CD14-positive monocyte (primary cell): ENCODE measurements at regions not wholly inside any gene's neighbourhood (a gene's known extent, or its start where the extent isn't known, plus 50 kb on each side); places are given as distances from the start of the nearest gene placed in this dataset.

Experiments used
- DNase-seq, 3 donors: peaks; one replicate each; pipeline ENCODE4 v3.0.0-alpha.2; 2011 to 2022
- H2AFZ ChIP-seq: 2 replicates; pipeline ENCODE4 v1.6.0; 2012; ENCODE audit warnings: mild to moderate bottlenecking, low read depth, low read length, inconsistent platforms; ENCODE audit not compliant: insufficient read depth, poor library complexity, severe bottlenecking
- H3K27ac ChIP-seq, 2 donors: 1 replicate in 1 of 2; 2 replicates in 1 of 2; pipeline ENCODE4 v1.5.1; 2012 to 2013; ENCODE audit warnings: low read length in 2 of 2, control low read depth in 1 of 2, inconsistent platforms in 1 of 2, low read depth in 1 of 2, mild to moderate bottlenecking in 1 of 2
- H3K27me3 ChIP-seq, 2 donors: one replicate each; pipeline versions ENCODE4 v1.6.0 to v1.6.1; 2011 to 2013; ENCODE audit warnings: low read length in 2 of 2; ENCODE audit not compliant: control insufficient read depth in 2 of 2, insufficient read depth in 2 of 2
- H3K36me3 ChIP-seq, 2 donors: replicated peaks in 1 of 2; 1 replicate in 1 of 2; 2 replicates in 1 of 2; pipeline versions ENCODE4 v1.5.1 to v1.6.1; 2012 to 2013; ENCODE audit warnings: low read length in 2 of 2, control low read depth in 1 of 2, inconsistent platforms in 1 of 2, mild to moderate bottlenecking in 1 of 2; ENCODE audit not compliant: insufficient read depth in 2 of 2, control insufficient read depth in 1 of 2
- H3K4me1 ChIP-seq, 2 donors: 1 replicate in 1 of 2; 2 replicates in 1 of 2; pipeline versions ENCODE4 v1.5.1 to v1.6.1; 2012 to 2013; ENCODE audit warnings: low read length in 2 of 2, control low read depth in 1 of 2, inconsistent platforms in 1 of 2, mild to moderate bottlenecking in 1 of 2, moderate library complexity in 1 of 2; ENCODE audit not compliant: insufficient read depth in 2 of 2, control insufficient read depth in 1 of 2
- H3K4me2 ChIP-seq: replicated peaks from 2 replicates; pipeline ENCODE3; 2012; ENCODE audit warnings: low read length, moderate library complexity, mild to moderate bottlenecking; ENCODE audit not compliant: poor library complexity, severe bottlenecking; ENCODE audit errors: extremely low read depth
- H3K4me3 ChIP-seq, 3 experiments: fragments of 200-600 bp in 1 of 3; sonication (generic) in 1 of 3; replicated peaks in 1 of 3; 1 replicate in 2 of 3; 2 replicates in 1 of 3; pipeline ENCODE4 v1.5.1; 2011 to 2013; ENCODE audit warnings: low read length in 3 of 3, mild to moderate bottlenecking in 3 of 3, control low read depth in 2 of 3, low read depth in 2 of 3, inconsistent platforms in 1 of 3, moderate library complexity in 1 of 3
- H3K79me2 ChIP-seq: 2 replicates; pipeline ENCODE4 v1.6.0; 2012; ENCODE audit warnings: mild to moderate bottlenecking, control low read depth, inconsistent platforms, low read length, moderate library complexity; ENCODE audit not compliant: insufficient read depth
- H3K9ac ChIP-seq: 2 replicates; pipeline ENCODE4 v1.6.0; 2017; ENCODE audit warnings: low read length, mild to moderate bottlenecking; ENCODE audit not compliant: insufficient read depth, poor library complexity, severe bottlenecking
- H3K9me3 ChIP-seq, 2 donors: replicated peaks in 1 of 2; 1 replicate in 1 of 2; 2 replicates in 1 of 2; pipeline versions ENCODE4 v1.5.1 to v1.6.1; 2012 to 2013; ENCODE audit warnings: low read length in 2 of 2, control low read depth in 1 of 2; ENCODE audit not compliant: control insufficient read depth in 1 of 2, insufficient read depth in 1 of 2
- H4K20me1 ChIP-seq: 2 replicates; pipeline ENCODE4 v1.6.0; 2012; ENCODE audit warnings: mild to moderate bottlenecking, low read length, control low read depth, moderate library complexity; ENCODE audit not compliant: insufficient read depth
- H3K27ac Mint-ChIP-seq, 7 donors: one replicate each; pipeline ENCODE4 v1.8.0; 2020; ENCODE audit warnings: mild to moderate bottlenecking in 7 of 7, mixed read lengths in 7 of 7, moderate library complexity in 6 of 7, inconsistent platforms in 2 of 7
- H3K27me3 Mint-ChIP-seq, 3 donors: one replicate each; pipeline ENCODE4 v1.8.0; 2021 to 2022; ENCODE audit warnings: low read depth in 3 of 3, mild to moderate bottlenecking in 3 of 3, mixed read lengths in 3 of 3, moderate library complexity in 3 of 3, inconsistent platforms in 1 of 3
- H3K36me3 Mint-ChIP-seq, 2 donors: one replicate each; pipeline ENCODE4 v1.8.0; 2020; ENCODE audit warnings: mixed read lengths in 2 of 2, inconsistent platforms in 1 of 2, mild to moderate bottlenecking in 1 of 2
- H3K4me1 Mint-ChIP-seq: one replicate; pipeline ENCODE4 v1.8.0; 2020; ENCODE audit warnings: mild to moderate bottlenecking, mixed read lengths
- H3K4me3 Mint-ChIP-seq, 2 donors: one replicate each; pipeline ENCODE4 v1.8.0; 2020; ENCODE audit warnings: mild to moderate bottlenecking in 2 of 2, mixed read lengths in 2 of 2, moderate library complexity in 1 of 2
- H3K9me3 Mint-ChIP-seq, 7 donors: one replicate each; pipeline ENCODE4 v1.8.0; 2020 to 2022; ENCODE audit warnings: mixed read lengths in 7 of 7, mild to moderate bottlenecking in 6 of 7, moderate library complexity in 6 of 7, inconsistent platforms in 2 of 7
- WGBS: methylation state at CpG from one replicate; pipeline ENCODE4 v1.1.5; 2013; ENCODE audit warnings: missing lambda C conversion rate; ENCODE audit not compliant: insufficient coverage; 5-methylcytosine and 5-hydroxymethylcytosine counted together
- intact Hi-C, 2 donors: fragments of 100-400 bp; cut with micrococcal nuclease; formaldehyde crosslinking; loops; one replicate each; pipeline versions ENCODE4 v1.15.0 to v1.15.1; 2023
- TF ChIP-seq, protein P1 (sequence below): fragments of 200-600 bp; IDR thresholded peaks from one replicate; pipeline ENCODE4 v1.8.0; 2022; ENCODE audit warnings: antibody characterized with exemption, mild to moderate bottlenecking

DNA sequence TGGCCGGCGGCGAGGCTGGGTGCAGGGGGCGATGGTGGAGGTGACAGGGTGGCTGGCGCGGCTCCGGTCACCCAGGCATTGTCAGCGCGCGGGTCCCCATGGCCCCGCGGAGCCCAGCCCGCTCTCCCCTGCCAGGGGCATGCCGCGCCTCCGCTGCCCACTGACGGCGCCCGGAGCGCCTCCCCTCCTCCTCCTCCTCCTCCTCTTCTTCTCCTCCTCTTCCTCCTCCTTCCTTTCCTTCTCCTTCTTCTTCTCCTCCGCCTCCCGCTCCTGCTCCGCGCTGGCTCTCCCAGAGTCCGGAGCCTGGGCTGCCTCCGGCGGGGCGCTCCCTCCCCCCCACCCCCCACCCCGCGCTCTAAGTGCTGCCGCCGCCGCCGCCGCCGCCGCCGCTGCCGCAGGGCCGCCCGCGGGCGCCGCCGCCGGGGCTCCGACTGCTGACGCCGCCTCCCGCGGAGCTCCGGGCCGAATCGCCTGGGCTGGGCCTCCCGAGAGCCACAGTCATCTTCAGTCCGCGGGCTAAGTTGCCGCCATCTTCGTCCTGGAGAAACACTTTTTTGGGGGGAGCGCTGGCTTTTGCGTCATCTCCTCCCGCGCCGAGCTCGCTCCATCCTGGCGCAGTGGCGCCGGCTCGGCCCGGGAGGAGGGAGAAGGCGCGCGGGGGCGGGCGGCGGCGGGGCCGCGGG lies 348.3 kb downstream of the LIG4 start:
- Histone ChIP-seq H3K79me2 (no peaks in the 10 kb centered on the region), H3K4me2 (no peak overlapping the region), H3K9ac (no peak overlapping the region), H3K27ac (no peak overlapping the region), H3K4me3 (no peak overlapping the region), H4K20me1 (no peaks in the 10 kb centered on the region), H3K27me3 (peaks cover 37 to 61% of the 10 kb centered on the region in 2 donors), H3K36me3 (no peaks in the 10 kb centered on the region), H3K4me1 (no peaks in the 10 kb centered on the region), H3K9me3 (peaks cover 0 to 4% of the 10 kb centered on the region in 2 donors), H2AFZ (no peak overlapping the region)
- H3K4me1 Mint-ChIP-seq, result no peaks in the 10 kb centered on the region
- H3K27ac Mint-ChIP-seq, result no peak overlapping the region
- TF ChIP-seq, protein P1, sequence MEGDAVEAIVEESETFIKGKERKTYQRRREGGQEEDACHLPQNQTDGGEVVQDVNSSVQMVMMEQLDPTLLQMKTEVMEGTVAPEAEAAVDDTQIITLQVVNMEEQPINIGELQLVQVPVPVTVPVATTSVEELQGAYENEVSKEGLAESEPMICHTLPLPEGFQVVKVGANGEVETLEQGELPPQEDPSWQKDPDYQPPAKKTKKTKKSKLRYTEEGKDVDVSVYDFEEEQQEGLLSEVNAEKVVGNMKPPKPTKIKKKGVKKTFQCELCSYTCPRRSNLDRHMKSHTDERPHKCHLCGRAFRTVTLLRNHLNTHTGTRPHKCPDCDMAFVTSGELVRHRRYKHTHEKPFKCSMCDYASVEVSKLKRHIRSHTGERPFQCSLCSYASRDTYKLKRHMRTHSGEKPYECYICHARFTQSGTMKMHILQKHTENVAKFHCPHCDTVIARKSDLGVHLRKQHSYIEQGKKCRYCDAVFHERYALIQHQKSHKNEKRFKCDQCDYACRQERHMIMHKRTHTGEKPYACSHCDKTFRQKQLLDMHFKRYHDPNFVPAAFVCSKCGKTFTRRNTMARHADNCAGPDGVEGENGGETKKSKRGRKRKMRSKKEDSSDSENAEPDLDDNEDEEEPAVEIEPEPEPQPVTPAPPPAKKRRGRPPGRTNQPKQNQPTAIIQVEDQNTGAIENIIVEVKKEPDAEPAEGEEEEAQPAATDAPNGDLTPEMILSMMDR, result no peak
- H3K36me3 Mint-ChIP-seq, result no peaks in the 10 kb centered on the region
- peak overlapping the region in 1 of 2 donors; percentile 73 for H3K4me3 Mint-ChIP-seq
- no peak for DNase-seq
- peaks cover 51 to 63% (median 55%) of the 10 kb centered on the region in 3 donors for H3K27me3 Mint-ChIP-seq
- WGBS, result 0% methylated on average over 52 of the region's 79 CpGs
- intact Hi-C loops, result no loop called here
- peaks cover 0 to 17% (median 9%) of the 10 kb centered on the region in 7 donors for H3K9me3 Mint-ChIP-seq

DNA sequence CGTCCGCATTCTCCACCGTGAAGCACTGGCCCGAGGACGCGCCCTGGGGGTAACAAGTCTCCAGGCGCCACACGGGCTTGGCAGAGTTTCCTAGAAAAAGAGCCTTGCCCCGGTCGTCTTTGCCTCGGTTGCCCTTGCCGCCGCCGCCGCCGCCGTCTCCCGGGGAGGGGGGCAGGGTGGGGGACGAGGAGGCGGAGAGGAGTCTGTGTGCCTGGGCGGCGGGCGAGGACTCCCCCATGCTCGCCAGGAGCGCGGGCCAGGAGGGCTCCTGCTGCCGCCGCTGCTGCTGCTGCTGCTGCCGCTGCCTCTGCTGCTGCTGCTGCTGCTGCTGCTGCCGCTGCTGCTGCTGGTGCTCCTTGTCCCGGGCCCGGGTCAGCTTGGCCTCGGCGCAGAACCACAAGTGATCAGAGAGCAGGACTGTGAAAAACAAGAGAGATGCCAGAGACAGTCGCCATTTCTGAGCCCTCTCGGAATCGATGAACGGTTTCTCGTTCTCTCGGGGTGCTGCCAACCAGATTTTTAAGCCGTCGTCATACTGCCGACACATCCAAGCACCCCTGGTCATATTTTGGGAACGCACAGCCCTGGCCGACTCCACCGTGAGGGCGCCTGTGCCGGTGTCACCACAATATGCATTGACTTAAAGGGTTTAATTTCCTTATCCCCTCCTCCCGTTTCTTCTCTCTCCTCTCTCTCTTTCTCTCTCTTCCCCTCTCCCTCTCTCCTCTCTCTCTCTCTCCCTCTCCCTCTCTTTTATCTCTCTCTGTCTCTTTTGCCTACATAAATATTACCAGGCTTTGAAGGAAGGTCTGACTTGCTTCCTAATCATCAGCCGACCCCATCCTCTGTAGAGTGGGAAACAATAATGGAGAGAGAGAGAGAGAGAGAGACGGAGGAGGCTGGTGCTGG lies 349.1 kb downstream of the LIG4 start:
- WGBS, result 1% methylated on average over 50 of the region's 51 CpGs
- H3K27me3 Mint-ChIP-seq, result peaks cover 51 to 63% (median 52%) of the 10 kb centered on the region in 3 donors
- H3K4me1 ChIP-seq, result no peaks in the 10 kb centered on the region
- H3K27ac Mint-ChIP-seq, result no peak overlapping the region
- H3K27me3 ChIP-seq, result peaks cover 37 to 61% of the 10 kb centered on the region in 2 donors
- H3K36me3 ChIP-seq, result no peaks in the 10 kb centered on the region
- peaks cover 0 to 4% of the 10 kb centered on the region in 2 donors for H3K9me3 ChIP-seq
- no peak overlapping the region for H3K4me2 ChIP-seq
- no peak overlapping the region for H3K9ac ChIP-seq
- H3K4me3 ChIP-seq, result no peak overlapping the region
- H3K4me1 Mint-ChIP-seq, result no peaks in the 10 kb centered on the region
- intact Hi-C loops, result no loop called here
- no peaks in the 10 kb centered on the region for H3K79me2 ChIP-seq
- H2AFZ ChIP-seq, result no peak overlapping the region
- H4K20me1 ChIP-seq, result no peaks in the 10 kb centered on the region
- no peak for DNase-seq
- TF ChIP-seq, protein P1, result no peak
- H3K4me3 Mint-ChIP-seq, result peak overlapping the region in 1 of 2 donors; percentile 73
- no peak overlapping the region for H3K27ac ChIP-seq
- H3K36me3 Mint-ChIP-seq, result no peaks in the 10 kb centered on the region
- H3K9me3 Mint-ChIP-seq, result peaks cover 0 to 17% (median 9%) of the 10 kb centered on the region in 7 donors
